ENCODE measurements at regions not wholly inside any gene's neighbourhood (a gene's known extent, or its start where the extent isn't known, plus 50 kb on each side); places are given as distances from the start of the nearest gene placed in this dataset.

DNA sequence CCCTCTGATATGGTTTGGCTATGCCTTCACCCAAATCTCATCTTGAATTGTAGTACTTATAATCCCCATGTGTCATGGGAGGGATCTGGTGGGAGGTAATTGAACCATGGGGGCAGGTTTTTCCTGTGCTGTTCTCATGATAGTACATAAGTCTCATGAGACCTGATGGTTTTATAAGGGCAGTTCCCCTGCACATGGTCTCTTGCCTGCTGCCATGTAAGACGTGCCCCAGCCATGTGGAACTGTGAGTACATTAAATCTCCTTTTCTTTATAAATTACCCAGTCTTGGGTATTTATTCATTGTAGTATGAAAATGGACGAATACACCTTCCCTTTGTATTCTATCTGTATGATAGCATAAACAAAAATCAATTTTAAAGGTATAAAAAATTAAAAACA lies 333.4 kb upstream of the FBXO33 start:
- DNase-seq (ENCODE audit: low spot score), result no peak

DNA sequence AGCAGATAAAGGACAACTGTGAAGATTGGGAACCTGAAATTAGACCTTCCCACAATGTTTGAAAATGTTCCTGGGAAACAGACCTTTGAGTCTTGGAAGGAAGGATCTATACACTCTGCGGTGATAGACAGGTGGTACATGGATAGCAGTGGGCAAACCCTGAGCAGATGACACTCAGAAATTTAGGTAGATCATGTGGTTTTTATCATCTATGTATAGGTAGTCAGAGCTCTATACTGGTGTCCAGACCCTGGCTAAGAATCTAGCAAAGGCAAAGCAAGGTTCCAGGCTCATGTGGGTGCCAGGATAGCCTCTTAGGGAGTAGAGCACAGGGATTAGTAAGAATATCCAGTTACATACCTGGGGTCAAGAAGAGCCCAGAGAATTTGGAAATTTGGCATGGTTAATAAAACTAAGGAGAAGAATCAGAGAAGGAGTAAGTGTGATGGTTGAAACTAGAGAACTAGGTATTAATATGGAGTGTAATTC lies 331.2 kb upstream of the FBXO33 start:
- DNase-seq (ENCODE audit: low spot score), result no peak

DNA sequence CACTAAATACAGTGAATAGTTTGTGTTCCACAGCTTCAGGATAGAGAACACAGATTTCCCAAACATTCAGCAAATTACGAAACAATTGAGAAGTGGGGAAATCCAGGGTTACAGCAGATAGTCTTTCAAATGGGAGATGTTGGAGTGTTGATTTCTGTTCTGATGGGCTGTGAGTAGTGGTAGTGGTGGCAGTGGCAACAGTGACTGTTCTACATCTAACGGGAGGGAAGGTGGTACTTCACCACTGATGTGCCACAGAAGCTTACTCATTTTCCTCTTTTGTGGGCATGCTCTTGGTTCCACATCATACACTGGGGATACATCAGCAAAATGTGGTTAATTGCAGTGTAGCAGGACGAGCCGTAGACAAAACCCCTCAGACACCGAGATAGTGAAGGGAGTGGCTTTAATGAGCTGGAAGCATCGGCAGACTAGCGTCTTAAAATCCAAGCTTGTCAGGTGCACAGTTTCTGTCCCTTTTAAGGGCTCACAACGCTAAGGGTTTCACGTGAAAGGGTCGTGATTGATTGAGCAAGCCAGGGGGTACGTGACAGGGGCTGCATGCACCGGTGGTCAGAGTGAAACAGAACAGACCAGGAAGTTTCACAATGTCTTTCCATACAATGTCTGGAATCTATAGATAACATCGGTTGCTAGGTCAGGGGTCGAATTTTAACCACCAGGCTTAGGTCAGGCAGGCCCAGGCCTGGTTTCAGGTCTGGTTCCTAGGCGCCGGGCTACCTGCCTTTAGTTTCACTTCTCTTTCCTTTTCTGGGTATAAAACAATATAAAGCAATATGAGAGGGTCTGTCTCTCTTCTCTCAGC lies 330.6 kb upstream of the FBXO33 start:
- DNase-seq (ENCODE audit: low spot score), result no peak

DNA sequence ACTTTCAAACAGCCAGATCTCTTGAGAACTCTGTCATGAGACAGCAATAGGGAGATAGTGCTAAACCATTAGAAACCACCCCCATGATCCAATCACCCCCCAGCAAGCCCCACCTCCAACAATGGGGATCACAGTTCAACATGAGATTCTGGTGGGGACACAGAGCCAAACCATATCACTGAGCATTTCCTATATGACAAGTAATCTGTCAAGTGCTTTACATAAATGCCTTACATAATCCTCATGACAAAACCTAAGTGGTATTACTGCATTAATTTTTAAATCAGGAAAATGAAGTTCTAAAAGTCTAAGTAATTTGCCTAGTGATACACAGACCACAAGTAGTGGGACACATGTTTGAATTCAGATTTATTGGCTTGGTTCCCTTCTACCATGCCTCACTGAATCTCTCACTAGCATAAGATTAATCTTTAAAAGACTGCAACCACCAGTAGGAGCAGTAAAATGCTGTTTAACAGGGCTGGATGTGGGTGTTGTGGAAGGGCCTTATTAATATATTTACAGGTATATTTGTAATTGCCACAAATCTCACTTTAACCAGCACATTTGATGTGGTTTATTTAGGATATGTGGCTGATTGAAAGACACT lies 323.1 kb upstream of the FBXO33 start:
- DNase-seq (ENCODE audit: low spot score), result no peak

DNA sequence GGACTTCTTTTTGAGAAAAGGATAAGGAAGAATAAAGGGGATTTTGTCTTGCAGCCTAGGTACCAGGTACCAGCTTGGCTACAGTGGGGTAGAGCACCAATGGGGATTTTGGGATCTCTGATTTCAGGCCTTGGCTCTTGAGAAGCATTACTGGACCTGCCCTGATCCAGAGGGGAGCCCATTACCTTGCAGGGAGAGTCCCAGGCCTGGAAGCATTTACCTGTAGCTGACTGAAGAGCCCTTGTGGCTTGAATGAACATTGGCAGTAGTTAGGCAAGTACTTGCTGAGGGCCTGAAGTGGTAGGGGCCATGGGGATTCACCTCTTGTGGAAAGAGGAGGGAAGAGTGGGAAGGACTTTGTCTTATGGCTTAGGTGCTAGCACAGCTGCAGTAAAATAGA lies 308.2 kb upstream of the FBXO33 start:
- no peak for DNase-seq (ENCODE audit: low spot score)

DNA sequence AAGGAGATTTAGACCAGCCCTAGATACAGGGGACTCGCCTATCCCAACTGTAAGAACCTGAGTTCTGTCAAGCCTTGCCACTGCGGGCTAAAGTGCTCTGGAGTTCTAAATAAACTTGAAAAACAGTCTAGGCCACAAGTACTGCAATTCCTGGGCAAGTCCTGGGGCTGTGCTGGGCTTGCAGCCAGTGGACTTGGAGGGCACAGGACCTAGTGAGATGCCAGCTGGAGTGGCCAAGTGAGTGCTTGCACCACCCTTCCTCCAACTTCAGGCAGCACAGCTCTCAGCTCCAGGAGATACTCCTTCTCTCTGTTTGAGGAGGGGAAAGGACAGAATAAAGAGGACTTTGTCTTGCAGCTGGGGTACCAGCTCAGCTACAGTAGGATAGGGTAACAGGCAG lies 307.6 kb upstream of the FBXO33 start:
- no peak for DNase-seq (ENCODE audit: low spot score)

DNA sequence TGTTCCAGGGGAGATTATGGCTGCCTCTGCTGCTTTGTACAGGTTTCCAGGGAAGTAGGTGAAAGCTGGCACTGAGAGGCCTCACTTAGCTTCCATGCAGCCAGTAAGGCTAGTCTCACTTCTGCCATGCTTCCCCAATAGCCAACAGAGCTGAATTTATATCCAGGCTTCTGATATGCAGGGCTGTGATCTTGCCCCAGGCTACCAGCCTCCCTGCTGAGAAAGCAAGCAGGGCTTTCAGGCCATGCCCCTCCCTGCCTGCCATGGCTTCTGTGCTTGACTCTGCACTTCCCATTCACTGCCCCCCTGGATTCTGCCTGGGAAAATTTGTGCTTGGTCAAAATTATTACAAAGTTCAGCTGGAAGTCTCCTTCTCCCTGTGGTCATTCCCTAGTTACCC lies 302.1 kb upstream of the FBXO33 start:
- DNase-seq (ENCODE audit: low spot score), result no peak

DNA sequence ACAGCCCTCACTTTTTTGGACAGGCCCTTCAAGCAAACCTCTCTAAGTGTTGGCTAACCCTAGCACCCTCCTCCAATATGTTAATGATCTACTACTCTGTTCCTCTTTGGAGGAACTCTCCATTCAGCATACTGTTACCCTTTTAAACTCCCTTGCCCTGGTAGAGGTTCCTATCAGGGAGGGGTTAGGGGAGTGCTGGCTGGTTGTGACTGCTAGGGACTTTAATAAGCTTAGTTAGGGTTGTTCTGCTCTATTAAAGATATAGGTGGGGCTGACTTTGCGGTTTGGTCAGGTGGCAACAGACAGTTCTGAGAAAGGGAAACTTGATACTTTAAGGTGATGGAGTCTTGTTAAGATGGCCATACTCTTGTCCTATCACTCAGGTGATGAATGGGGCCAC lies 301.5 kb upstream of the FBXO33 start:
- no peak for DNase-seq (ENCODE audit: low spot score)

DNA sequence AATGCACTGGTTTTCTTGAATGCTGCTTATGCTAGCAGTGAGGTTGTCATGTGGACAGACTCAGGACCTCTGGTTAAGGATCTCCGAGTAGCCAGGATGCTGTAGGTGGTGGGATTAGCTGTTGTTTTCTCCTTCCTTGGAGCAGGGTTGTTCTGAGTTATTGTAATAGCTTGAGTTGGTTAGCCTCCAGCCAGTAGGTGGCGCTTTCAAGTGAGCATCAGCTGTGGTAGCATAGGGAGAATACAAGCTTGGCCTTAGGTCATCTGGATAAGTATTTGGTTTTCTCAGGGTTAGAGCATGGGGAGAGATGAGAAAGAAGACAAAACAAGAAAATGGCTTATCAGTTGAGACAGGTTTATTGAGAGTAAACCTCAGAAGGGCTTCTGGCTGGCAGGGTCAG lies 299.7 kb upstream of the FBXO33 start:
- DNase-seq (ENCODE audit: low spot score), result no peak

DNA sequence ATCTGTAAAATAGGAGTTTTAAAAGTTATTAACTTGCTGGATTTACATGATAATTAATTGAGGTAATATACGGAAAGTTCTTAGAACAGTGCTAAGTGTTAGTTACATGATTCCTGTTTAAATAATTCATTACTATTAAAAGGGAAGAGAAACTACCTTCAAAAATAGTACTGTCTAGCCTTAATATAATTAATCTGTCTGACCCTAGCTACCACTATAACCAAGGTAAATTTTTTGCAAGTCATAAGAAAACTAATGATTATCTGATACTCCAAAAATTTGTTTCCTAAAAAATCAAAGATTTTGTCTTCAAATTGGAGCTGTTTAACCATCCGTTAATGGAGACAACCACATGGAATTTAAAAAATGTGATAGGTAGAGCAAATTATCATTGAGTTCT lies 294.3 kb upstream of the FBXO33 start:
- no peak for DNase-seq (ENCODE audit: low spot score)

DNA sequence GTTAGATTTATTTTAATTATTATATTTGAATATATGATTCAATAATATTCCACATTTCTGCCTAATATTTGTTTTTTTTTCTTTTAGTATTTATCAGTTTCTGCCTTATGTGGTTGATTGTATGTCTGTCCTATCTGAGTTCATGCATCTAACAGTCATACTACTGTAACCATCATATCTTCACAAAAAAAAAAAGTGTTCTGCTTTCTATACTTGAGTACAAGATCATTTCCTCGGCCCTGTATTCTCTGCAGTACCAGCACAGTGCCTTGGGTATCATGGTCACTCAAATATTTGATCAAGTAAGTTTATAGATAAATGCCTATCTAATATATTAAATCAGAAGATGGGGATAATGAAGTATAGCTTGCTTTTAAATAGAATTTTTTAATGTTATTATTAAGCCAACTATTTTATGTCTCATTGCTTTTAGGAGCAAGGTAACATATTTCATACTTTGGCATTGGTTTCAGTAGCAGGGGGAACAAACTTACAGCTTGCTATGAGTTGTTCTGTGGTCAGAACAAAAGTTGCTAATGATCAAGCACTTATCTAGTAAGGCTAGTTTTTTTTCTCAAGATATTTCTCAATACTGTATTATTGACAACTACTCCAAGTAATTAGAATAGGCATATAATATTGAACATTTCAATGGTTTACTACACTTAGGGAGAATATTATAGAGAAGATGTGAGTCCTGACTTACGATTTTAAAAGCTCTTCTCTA lies 290.5 kb upstream of the FBXO33 start:
- no peak for DNase-seq (ENCODE audit: low spot score)

DNA sequence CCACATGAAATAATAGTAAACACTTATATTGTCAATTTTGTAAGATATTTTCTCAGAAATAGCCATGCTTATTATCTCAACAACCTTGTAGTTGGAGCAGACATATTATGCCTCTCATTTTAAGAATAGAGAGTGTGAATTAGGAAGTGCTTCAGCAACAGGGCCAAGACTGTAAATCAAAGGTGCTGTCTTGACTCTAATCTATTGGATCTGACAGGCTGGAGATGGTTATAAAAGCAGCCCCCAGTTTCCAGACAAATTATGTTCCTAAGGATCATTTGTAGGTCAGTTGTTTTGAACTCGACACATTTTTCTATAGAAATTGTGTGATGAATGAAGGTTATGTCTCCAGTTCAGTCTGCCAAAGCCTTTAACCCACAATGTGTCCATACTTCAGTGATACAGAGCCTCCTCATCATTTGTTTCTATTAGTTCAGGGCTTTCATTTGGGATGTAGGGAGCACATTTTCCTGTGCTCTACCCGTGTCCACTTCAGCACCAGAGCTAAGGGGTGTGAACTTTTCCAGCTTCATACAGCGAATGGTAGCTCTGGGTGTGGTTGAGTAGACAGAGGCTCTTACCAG lies 284.8 kb upstream of the FBXO33 start:
- no peak for DNase-seq (ENCODE audit: low spot score)

DNA sequence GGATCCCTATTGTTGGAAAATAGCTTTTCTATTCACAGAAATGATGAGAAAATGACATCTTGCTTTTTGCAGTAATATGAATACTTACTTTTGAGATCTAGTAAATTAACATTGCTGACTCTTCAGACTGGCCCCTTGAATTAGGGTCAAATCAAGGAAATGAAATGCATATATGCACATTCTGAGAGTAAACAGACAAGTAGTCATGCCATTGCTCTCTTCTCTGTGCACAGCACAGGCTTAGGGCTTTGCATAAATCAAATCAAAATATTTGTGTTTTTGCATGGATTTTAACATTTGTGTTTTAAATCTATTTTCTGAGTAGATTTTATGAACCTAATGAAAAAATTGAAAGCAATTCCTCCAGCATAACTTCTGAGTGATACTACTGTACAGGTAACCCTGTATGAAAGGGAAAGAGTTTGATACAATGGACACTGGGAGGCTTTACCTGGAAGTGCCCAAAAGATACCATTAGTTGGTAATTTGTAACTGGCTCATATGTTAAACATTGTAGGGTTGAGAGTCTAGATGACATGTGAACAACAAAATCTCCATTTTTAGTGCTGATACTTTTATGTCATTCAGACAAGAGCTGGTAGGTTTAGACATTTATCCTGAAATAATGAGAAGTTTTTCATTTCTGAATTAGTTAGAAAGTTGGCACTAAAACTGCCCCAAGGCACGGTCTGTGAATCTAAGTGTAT lies 280.2 kb upstream of the FBXO33 start:
- DNase-seq (ENCODE audit: low spot score), result no peak

DNA sequence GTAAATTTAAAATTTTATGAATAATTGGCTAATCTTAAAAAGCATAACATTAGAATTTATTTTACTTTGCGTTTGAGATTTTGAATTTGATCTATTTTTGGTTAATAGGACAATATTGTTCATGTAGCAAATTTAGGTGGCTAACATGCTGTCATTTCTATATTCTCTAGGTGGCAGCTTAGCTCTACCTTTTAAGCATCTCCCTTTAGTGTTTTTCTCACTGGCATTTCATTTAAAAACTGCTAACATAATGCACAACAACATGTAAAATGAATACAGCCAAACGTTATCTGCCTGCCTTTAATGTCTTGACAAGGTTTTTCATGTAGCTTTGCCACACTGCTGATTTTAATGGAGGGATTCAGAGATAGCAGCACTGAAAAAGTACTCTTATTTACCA lies 272.4 kb upstream of the FBXO33 start:
- DNase-seq (ENCODE audit: low spot score), result no peak

DNA sequence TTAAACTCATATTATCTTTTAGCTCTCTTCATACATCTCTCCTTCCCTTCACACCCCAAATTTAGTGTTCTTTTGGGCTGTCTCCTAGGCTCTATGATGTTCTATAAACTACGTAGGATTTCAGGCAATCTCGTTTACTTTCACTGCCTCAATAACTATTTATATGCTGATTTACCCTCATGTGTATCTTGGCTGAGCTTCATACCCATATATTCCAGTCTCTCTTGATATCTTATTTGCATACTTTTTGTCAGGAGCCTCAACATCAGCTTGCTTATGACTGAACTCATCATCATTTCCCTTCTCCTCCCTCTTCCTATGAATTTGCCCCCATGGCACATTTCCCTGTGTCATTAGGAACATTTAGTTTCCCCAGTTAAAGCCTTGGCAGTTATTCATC lies 262.1 kb upstream of the FBXO33 start:
- no peak for DNase-seq (ENCODE audit: low spot score)

DNA sequence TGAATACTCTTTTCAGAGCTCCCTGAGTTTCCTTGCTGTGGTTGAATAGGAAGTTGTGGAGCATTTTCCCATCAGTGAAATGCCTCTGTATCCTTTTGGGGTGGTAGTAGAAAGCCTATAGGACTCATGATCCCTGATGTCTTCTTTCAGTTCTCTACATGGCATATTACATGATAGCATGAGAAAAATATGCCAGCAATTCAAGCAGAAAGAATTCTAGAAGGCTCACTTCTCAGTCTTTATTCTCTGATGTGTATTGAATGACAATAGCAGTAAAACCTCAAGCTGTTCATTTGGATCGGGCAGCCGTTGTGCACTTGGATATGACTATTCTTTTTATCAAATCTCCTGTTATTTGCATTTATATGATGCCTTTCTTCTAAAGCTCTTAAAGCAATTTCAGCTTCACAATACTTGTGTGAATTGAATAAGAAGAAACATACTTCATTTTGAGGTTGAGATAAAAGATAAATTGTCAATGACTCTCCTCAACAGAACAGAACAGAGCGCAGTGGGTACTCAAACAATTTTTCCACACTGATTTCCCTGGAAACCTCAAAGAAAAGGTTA lies 251.5 kb upstream of the FBXO33 start:
- no peak for DNase-seq (ENCODE audit: low spot score)

DNA sequence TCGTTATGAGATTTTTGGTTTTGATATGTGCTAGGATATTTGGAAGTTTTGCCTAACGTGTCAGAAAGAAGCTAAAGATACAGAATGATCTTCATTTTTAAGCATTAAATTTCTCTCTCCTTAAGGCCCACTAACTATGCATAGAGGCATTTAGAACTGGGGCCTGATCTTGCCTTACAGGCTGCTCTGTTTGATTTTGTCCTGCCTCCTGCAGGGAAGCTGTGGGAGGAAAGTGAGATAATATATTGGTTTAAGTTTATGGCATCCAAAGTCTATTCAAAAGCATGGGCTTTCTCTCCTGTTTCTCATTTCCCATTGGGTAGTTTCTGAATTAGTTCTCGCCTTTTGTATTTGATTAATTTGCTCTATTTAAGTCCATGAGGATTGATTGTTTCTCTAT lies 250.3 kb upstream of the FBXO33 start:
- no peak for DNase-seq (ENCODE audit: low spot score)

DNA sequence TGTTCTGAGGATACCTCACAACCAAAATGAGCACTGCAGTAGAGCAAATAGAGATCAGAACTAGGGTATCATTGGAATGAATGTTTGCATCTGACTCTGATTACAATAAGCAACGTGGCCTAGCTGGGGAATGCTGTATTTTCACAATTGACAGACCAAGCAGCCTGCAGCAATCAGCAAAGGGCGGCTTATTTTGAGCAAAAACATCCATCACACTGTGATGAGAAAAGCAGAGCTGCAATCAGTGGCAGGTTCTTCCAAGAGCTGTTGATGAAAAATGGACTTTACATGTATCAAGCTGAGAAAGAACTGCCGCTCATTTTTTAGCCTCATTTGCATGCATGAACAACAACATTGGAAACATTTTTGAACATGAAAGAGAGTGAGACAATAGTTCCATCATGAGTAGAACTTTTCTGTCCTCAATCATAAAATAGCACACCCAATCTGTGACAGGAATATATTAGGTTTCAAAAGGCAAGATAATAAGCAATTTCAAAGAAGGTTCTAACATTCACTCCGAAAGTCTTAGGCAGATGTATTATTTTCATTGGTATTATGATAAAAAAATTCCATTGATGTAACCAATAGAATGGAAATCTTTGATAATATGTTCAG lies 249.7 kb upstream of the FBXO33 start:
- DNase-seq (ENCODE audit: low spot score), result no peak

DNA sequence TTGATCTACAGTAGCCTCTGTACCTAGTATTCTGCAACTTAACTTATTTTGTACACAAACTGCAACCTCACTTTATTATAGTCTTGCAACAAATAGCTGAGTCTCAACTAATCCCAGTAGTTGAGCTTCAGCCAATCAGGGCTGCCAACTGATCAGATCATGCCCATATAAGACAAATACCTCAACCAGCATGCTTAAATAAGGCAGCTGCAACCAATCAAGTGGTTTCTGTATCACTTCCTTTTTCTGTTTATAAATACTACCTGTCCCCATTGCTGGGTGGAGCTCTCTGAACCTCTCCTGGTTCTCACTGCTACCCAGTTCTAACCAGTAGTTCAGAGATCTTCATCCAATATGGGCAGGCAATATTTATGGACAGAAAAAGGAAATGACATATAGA lies 248.5 kb upstream of the FBXO33 start:
- no peak for DNase-seq (ENCODE audit: low spot score)

DNA sequence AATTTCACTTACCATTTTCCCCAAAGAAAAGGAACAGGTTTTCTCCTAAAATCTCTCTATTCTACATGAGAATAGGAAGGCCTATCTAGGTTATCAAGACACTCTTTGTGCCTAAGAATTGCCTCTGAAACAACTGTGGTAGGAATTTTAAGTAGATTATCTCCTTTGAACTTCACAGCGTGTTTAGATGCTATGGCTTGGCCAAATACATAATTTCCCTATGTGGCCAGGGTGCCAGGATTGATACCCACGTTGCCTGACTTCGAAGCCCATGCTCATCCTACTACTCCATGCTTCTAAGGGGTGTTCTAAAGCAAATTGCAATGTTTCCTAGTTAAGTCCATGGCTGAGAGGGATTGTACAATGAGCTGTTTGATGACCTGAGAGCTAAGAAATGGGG lies 241.5 kb upstream of the FBXO33 start:
- DNase-seq (ENCODE audit: low spot score), result no peak

DNA sequence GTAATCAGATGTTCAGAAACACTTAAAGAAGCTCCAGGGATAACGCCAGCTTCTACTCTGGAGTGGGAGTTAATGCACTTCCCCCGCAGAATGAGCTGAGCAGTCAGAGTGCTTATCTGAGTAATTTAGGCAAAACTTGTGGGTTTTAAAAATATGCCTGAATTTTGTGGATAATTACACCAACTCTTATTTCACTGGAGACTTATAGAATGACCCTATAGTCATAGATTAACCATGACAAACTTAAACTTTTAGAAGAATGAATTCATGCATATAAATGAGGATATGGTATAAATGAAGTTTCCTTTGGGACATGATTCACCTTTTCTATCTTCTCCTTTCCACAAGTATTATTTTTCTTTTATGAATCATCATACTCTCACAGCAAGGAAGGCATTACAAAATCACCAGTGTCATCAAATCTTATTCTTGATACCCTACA lies 241.1 kb upstream of the FBXO33 start:
- DNase-seq (ENCODE audit: low spot score), result no peak
